ENCODE measurements at regions not wholly inside any gene's neighbourhood (a gene's known extent, or its start where the extent isn't known, plus 50 kb on each side); places are given as distances from the start of the nearest gene placed in this dataset.

DNA sequence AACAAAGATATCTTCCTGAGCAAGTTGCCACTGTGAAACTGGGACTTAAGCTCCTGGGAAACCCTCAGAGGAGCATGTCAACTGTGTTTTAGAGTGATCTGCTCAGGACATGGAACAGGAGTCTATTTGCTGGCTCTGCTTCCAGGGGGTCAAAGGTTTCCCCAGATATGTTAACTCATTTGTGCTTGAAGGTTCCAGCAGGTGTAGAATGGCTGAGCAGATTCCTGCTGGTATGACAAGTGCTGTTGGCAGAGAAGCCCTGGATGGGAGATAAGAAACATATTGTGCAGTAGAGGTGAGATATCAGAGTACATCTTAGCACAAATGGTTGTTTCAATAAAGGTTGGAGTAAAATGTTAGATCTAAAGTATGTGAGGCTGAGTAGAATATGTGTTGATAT is 282.7 kb upstream of the DACH1 start:
- H3K9me3 ChIP-seq (ENCODE audit: control insufficient read depth, low read length): no peaks in the 10 kb centered on the region
- TF ChIP-seq CTCF (IDR thresholded peaks at IDR 0.05): no peak
- no peaks in the 10 kb centered on the region for H3K27me3 ChIP-seq (ENCODE audit: control insufficient read depth, insufficient read depth, low read length)

DNA sequence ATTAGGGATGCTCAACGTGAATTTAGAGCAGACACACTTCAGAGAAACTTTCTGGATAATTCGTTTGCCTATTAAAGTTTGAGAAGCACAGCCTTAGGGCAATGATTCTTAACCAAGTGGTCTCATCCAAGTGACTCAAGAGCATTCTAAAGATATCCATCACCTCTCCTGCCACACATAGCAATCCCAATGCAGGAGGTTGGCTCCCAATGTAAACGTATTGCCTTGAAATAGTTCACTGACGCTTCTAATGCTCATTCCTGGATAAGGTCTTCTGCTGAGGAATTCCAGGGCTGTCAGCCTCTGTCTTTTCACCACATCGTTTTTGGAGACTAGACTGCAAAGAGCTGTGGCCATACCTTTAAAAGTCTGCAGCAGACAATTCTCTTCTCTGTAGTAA is 279.8 kb upstream of the DACH1 start:
- no peak for TF ChIP-seq CTCF (IDR thresholded peaks at IDR 0.05)
- Histone ChIP-seq H3K4me2 (ENCODE audit: low read length) (no peak overlapping the region), H3K36me3 (ENCODE audit: control insufficient read depth, insufficient read depth, low read length) (no peaks in the 10 kb centered on the region), H3K4me1 (peaks cover 8% of the 10 kb centered on the region), H3K79me2 (no peaks in the 10 kb centered on the region), H3K9me3 (ENCODE audit: control insufficient read depth, low read length) (no peaks in the 10 kb centered on the region), H3K27me3 (ENCODE audit: control insufficient read depth, insufficient read depth, low read length) (no peaks in the 10 kb centered on the region), H3K27ac (no peak overlapping the region), H3K9ac (no peak overlapping the region), H2AFZ (no peak overlapping the region), H3K4me3 (ENCODE audit: low read depth, low read length) (no peak overlapping the region)

More for the DNA sequence above, 282.7 kb upstream of the DACH1 start:
- Histone ChIP-seq H3K4me2 (ENCODE audit: low read length) (no peak overlapping the region), H3K9ac (no peak overlapping the region), H3K4me1 (no peaks in the 10 kb centered on the region), H3K27ac (no peak overlapping the region), H2AFZ (no peak overlapping the region), H3K36me3 (ENCODE audit: control insufficient read depth, insufficient read depth, low read length) (no peaks in the 10 kb centered on the region), H3K79me2 (no peaks in the 10 kb centered on the region), H3K4me3 (ENCODE audit: low read depth, low read length) (no peak overlapping the region)

DNA sequence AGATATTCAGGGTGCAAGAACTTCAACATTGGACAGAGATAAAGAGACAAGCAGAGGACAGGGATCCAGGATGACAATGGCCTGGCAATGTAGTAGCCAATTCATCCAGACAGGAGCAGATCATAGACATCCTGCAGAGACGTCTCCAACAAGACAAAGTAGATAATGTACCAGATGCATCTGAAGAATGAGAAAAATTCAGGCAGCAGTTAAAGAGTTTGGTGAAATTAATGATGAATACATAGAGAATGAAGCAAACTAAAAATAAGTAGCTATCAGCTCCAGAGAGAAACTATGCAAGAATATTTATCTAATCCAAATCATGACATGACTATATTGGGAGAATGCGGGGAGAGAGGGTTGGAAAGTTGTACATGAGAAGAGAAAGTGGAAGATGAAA is 278.4 kb upstream of the DACH1 start:
- Histone ChIP-seq H3K27me3 (ENCODE audit: control insufficient read depth, insufficient read depth, low read length) (no peaks in the 10 kb centered on the region), H3K4me1 (peaks cover 8% of the 10 kb centered on the region), H2AFZ (no peak overlapping the region), H3K9ac (no peak overlapping the region), H3K9me3 (ENCODE audit: control insufficient read depth, low read length) (no peaks in the 10 kb centered on the region), H3K4me2 (ENCODE audit: low read length) (no peak overlapping the region), H3K36me3 (ENCODE audit: control insufficient read depth, insufficient read depth, low read length) (no peaks in the 10 kb centered on the region), H3K27ac (no peak overlapping the region), H3K79me2 (no peaks in the 10 kb centered on the region), H3K4me3 (ENCODE audit: low read depth, low read length) (no peak overlapping the region)
- TF ChIP-seq CTCF (IDR thresholded peaks at IDR 0.05): no peak

GRCh38 chr13:72144636-72145035 is 277.6 kb upstream of the DACH1 start:
- H3K79me2 ChIP-seq: no peaks in the 10 kb centered on the region
- TF ChIP-seq CTCF (IDR thresholded peaks at IDR 0.05): no peak
- H3K4me3 ChIP-seq (ENCODE audit: low read depth, low read length): no peak overlapping the region
- H2AFZ ChIP-seq: no peak overlapping the region
- no peak overlapping the region for H3K4me2 ChIP-seq (ENCODE audit: low read length)
- no peaks in the 10 kb centered on the region for H3K36me3 ChIP-seq (ENCODE audit: control insufficient read depth, insufficient read depth, low read length)
- H3K4me1 ChIP-seq: peaks cover 14% of the 10 kb centered on the region
- H3K9me3 ChIP-seq (ENCODE audit: control insufficient read depth, low read length): no peaks in the 10 kb centered on the region
- no peak overlapping the region for H3K9ac ChIP-seq
- H3K27ac ChIP-seq: peak overlapping the region; percentile 40
- H3K27me3 ChIP-seq (ENCODE audit: control insufficient read depth, insufficient read depth, low read length): no peaks in the 10 kb centered on the region

DNA sequence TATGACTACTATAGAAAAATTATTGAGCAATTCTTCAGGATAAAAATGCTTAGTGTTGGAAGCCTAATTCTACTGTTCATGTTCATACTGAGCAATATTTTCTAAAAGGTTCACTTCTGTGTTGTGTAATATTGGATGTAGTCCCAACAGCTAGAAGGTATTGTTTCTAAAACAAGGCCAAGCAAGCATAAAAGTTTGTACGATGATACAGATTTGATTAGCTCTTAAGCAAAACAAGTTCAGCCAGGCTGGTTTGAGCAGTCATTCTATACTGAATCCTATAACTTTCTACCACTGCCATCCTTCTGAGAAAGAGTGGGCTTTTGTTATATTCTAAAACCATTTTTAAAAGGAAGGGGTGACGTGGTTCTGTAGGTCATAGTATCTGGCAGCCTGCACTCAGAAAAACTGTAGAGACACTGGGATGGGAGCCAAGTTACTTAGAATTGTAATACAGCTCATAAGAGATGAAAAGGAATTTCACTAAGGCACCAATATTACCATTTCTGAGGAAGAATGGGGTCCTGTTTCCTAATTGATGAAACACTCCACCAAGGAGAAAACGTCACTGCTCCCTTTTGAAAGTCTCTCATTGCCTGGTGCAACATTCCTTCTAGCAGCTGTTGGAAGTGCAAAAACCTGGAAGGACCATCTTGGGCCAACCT is 275.0 kb upstream of the DACH1 start:
- peak overlapping the region; percentile 21 for H2AFZ ChIP-seq
- H3K27ac ChIP-seq: peak overlapping the region; percentile 73
- no peaks in the 10 kb centered on the region for H3K27me3 ChIP-seq (ENCODE audit: control insufficient read depth, insufficient read depth, low read length)
- H3K9me3 ChIP-seq (ENCODE audit: control insufficient read depth, low read length): no peaks in the 10 kb centered on the region
- peaks cover 24% of the 10 kb centered on the region for H3K4me1 ChIP-seq
- H3K36me3 ChIP-seq (ENCODE audit: control insufficient read depth, insufficient read depth, low read length): no peaks in the 10 kb centered on the region
- H3K9ac ChIP-seq: no peak overlapping the region
- peak overlapping the region; percentile 27 for H3K4me3 ChIP-seq (ENCODE audit: low read depth, low read length)
- no peaks in the 10 kb centered on the region for H3K79me2 ChIP-seq
- no peak for TF ChIP-seq CTCF (IDR thresholded peaks at IDR 0.05)
- H3K4me2 ChIP-seq (ENCODE audit: low read length): peak overlapping the region; percentile 62

Measured in parathyroid adenoma (tissue), 2 donors.